MCF 10A (cell line): ENCODE measurements at regions not wholly inside any gene's neighbourhood (a gene's known extent, or its start where the extent isn't known, plus 50 kb on each side); places are given as distances from the start of the nearest gene placed in this dataset.
A peak's percentile ranks its signal among the peaks of the same experiment; 100 is the strongest.

Source experiments
- BruUV-seq: library from RNA; stranded (reverse); fragments of 400-500 nt; replicated peaks from 2 replicates; lab custom pipeline; 2021; lab: Mats Ljungman, UMichigan
- CTCF ChIA-PET: fragments of 300-600 bp; sonication (Branson Sonifier 250); formaldehyde crosslinking; extraction: SDS; loops from one replicate; lab custom pipeline; 2021; ENCODE audit warnings: antibody characterized with exemption, inconsistent platforms; lab: Yijun Ruan, JAX
- POLR2A ChIA-PET: fragments of 300-600, 350-650 bp; sonication (Branson Sonifier 250); formaldehyde crosslinking; extraction: SDS; loops from one replicate; lab custom pipeline; 2020; ENCODE audit warnings: antibody characterized with exemption, inconsistent platforms; lab: Yijun Ruan, JAX
- DNase-seq: peaks from one replicate; pipeline ENCODE4 v3.0.0-alpha.2; 2018; ENCODE audit not compliant: unreplicated experiment
- H3K27ac Mint-ChIP-seq: one replicate; pipeline ENCODE4 v1.8.0; 2022; ENCODE audit warnings: mild to moderate bottlenecking, low read depth, mixed read lengths; ENCODE audit not compliant: unreplicated experiment
- H3K27me3 Mint-ChIP-seq: one replicate; pipeline ENCODE4 v1.8.0; 2022; ENCODE audit warnings: mixed read lengths; ENCODE audit not compliant: insufficient read depth, unreplicated experiment
- H3K36me3 Mint-ChIP-seq: one replicate; pipeline ENCODE4 v1.8.0; 2022; ENCODE audit warnings: mild to moderate bottlenecking, moderate library complexity, mixed read lengths; ENCODE audit not compliant: insufficient read depth, unreplicated experiment
- H3K4me1 Mint-ChIP-seq: one replicate; pipeline ENCODE4 v1.8.0; 2022; ENCODE audit warnings: mixed read lengths; ENCODE audit not compliant: insufficient read depth, unreplicated experiment
- H3K4me3 Mint-ChIP-seq: one replicate; pipeline ENCODE4 v1.8.0; 2022; ENCODE audit warnings: mild to moderate bottlenecking, moderate library complexity, mixed read lengths; ENCODE audit not compliant: unreplicated experiment
- H3K9me3 Mint-ChIP-seq: one replicate; pipeline ENCODE4 v1.8.0; 2022; ENCODE audit warnings: mixed read lengths; ENCODE audit not compliant: unreplicated experiment
- CTCF ChIP-seq: fragments of 200-600 bp; IDR thresholded peaks from one replicate; pipeline ENCODE4 v1.8.0; 2022; ENCODE audit warnings: antibody characterized with exemption, mild to moderate bottlenecking; ENCODE audit not compliant: unreplicated experiment
- intact Hi-C: fragments of 100-400 bp; cut with micrococcal nuclease; formaldehyde crosslinking; loops from 2 replicates; pipeline ENCODE4 v1.14.1; 2022

- ChIA-PET POLR2A (no interaction called here), CTCF (no interaction called here)
- DNase-seq = no peak
- Mint-ChIP-seq H3K4me3 (no peak overlapping the region), H3K27ac (no peak overlapping the region), H3K4me1 (no peaks in the 10 kb centered on the region), H3K27me3 (peaks cover 34% of the 10 kb centered on the region), H3K9me3 (no peaks in the 10 kb centered on the region), H3K36me3 (no peaks in the 10 kb centered on the region)
- intact Hi-C loops = no loop called here
- BruUV-seq = no TSS peak
- no peak for TF ChIP-seq CTCF
These were observed 402.1 kb upstream of the CNTN6 start for GRCh38 chr3:690770-691169.

- H3K27ac Mint-ChIP-seq = no peak overlapping the region
- peaks cover 7% of the 10 kb centered on the region for H3K27me3 Mint-ChIP-seq
- no peak for DNase-seq
- TF ChIP-seq CTCF = no peak
- no peak overlapping the region for H3K4me3 Mint-ChIP-seq
- no peaks in the 10 kb centered on the region for H3K4me1 Mint-ChIP-seq
- CTCF ChIA-PET = interaction anchor here (0.6 kb wide), 1 partner anchor 9 kb away, joined by 3 read pairs; no protein-coding TSS in a partner anchor
- intact Hi-C loops = no loop called here
- POLR2A ChIA-PET = no interaction called here
- H3K36me3 Mint-ChIP-seq = no peaks in the 10 kb centered on the region
- no peaks in the 10 kb centered on the region for H3K9me3 Mint-ChIP-seq
- no TSS peak for BruUV-seq
These were observed 392.3 kb upstream of the CNTN6 start for GRCh38 chr3:700514-700913.

- DNase-seq = no peak
- no peak overlapping the region for H3K4me3 Mint-ChIP-seq
- no peaks in the 10 kb centered on the region for H3K36me3 Mint-ChIP-seq
- POLR2A ChIA-PET = no interaction called here
- H3K27ac Mint-ChIP-seq = no peak overlapping the region
- TF ChIP-seq CTCF = no peak
- CTCF ChIA-PET = no interaction called here
- no TSS peak for BruUV-seq
- peaks cover 52% of the 10 kb centered on the region for H3K27me3 Mint-ChIP-seq
- no peaks in the 10 kb centered on the region for H3K9me3 Mint-ChIP-seq
- H3K4me1 Mint-ChIP-seq = no peaks in the 10 kb centered on the region
- intact Hi-C loops = no loop called here
These were observed 385.8 kb upstream of the CNTN6 start for GRCh38 chr3:707041-707440.

- Mint-ChIP-seq H3K4me1 (no peaks in the 10 kb centered on the region), H3K9me3 (no peaks in the 10 kb centered on the region), H3K27me3 (peaks cover 30% of the 10 kb centered on the region), H3K4me3 (no peak overlapping the region), H3K36me3 (no peaks in the 10 kb centered on the region), H3K27ac (no peak overlapping the region)
- BruUV-seq = no TSS peak
- intact Hi-C loops = no loop called here
- DNase-seq = peak; percentile 39
- POLR2A ChIA-PET = no interaction called here
- CTCF ChIA-PET = no interaction called here
- no peak for TF ChIP-seq CTCF
These were observed 379.7 kb upstream of the CNTN6 start for GRCh38 chr3:713006-713621.
